NB4 (cell line): ENCODE measurements at regions not wholly inside any gene's neighbourhood (a gene's known extent, or its start where the extent isn't known, plus 50 kb on each side); places are given as distances from the start of the nearest gene placed in this dataset.
"Not testable (repeated sequence)": the region's sequence is repeated elsewhere in the genome, so short reads cannot be mapped to it uniquely, and the experiment has no call there.

Source experiments
- DNase-seq: peaks from one replicate; pipeline ENCODE4 v3.0.0; 2010; ENCODE audit warnings: low read depth
- H3K4me3 ChIP-seq: one replicate; pipeline ENCODE4 v1.5.1; 2011; ENCODE audit warnings: mild to moderate bottlenecking, low read depth, low read length, moderate library complexity
- MYC ChIP-seq: IDR thresholded peaks from 2 replicates; pipeline ENCODE4 v1.6.1; 2011; ENCODE audit warnings: low read depth, low read length
- POLR2A ChIP-seq: IDR thresholded peaks from 2 replicates; pipeline ENCODE4 v1.6.1; 2011; ENCODE audit warnings: mild to moderate bottlenecking; ENCODE audit not compliant: insufficient read length; ENCODE audit errors: extremely low read depth
- TF ChIP-seq, protein P1 (sequence below): IDR thresholded peaks from one replicate; pipeline ENCODE4 v1.5.1; 2012; ENCODE audit warnings: low read depth, low read length
- TF ChIP-seq, protein P2 (sequence below): IDR thresholded peaks from 2 replicates; pipeline ENCODE4 v1.6.1; 2011; ENCODE audit warnings: low read depth, low read length

- DNase-seq, result no peak
- H3K4me3 ChIP-seq, result no peak overlapping the region
- no peak for TF ChIP-seq MYC
- TF ChIP-seq, protein P1, sequence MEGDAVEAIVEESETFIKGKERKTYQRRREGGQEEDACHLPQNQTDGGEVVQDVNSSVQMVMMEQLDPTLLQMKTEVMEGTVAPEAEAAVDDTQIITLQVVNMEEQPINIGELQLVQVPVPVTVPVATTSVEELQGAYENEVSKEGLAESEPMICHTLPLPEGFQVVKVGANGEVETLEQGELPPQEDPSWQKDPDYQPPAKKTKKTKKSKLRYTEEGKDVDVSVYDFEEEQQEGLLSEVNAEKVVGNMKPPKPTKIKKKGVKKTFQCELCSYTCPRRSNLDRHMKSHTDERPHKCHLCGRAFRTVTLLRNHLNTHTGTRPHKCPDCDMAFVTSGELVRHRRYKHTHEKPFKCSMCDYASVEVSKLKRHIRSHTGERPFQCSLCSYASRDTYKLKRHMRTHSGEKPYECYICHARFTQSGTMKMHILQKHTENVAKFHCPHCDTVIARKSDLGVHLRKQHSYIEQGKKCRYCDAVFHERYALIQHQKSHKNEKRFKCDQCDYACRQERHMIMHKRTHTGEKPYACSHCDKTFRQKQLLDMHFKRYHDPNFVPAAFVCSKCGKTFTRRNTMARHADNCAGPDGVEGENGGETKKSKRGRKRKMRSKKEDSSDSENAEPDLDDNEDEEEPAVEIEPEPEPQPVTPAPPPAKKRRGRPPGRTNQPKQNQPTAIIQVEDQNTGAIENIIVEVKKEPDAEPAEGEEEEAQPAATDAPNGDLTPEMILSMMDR, result no peak
- TF ChIP-seq POLR2A, result no peak
- TF ChIP-seq, protein P2, sequence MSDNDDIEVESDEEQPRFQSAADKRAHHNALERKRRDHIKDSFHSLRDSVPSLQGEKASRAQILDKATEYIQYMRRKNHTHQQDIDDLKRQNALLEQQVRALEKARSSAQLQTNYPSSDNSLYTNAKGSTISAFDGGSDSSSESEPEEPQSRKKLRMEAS, result no peak
Measured at GRCh38 chr4:181825564-181825963, 417.6 kb upstream of the TENM3 start.

DNA sequence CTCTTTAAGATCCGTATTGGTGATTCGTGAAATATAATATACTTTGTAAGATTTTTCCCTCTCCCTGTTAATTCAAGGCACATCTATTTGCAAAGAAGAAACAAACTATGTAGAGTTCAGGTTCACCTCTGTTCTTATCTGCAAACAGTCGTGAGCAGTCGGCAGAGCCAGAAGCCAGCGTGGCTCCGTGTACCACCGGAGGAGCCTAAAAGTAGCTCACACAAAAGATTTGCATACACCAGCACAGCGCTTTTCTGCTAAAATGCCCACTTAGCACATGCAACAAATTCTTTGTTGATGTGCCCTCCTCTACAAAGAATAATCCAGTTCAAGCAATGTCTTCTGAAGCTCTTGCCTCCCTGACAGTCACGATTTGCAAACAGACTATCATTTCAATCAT lies 416.0 kb upstream of the TENM3 start:
- no peak overlapping the region for H3K4me3 ChIP-seq
- no peak for DNase-seq
- TF ChIP-seq MYC, result no peak
- TF ChIP-seq, protein P1, result no peak
- TF ChIP-seq, protein P2, result no peak

- H3K4me3 ChIP-seq, result no peak overlapping the region
- DNase-seq, result no peak
- no peak for TF ChIP-seq POLR2A
- TF ChIP-seq, protein P2, result no peak
- no peak for TF ChIP-seq MYC
- TF ChIP-seq, protein P1, result no peak
Measured at GRCh38 chr4:181830404-181831035, 412.7 kb upstream of the TENM3 start.

- DNase-seq, result no peak
- H3K4me3 ChIP-seq, result no peak overlapping the region
- TF ChIP-seq POLR2A (no peak), MYC (no peak)
- TF ChIP-seq, protein P1, result no peak
- TF ChIP-seq, protein P2, result no peak
Measured at GRCh38 chr4:181834071-181834470, 409.1 kb upstream of the TENM3 start.

- H3K4me3 ChIP-seq, result no peak overlapping the region
- DNase-seq, result no peak
- TF ChIP-seq MYC, result no peak
- TF ChIP-seq, protein P1, result no peak
- TF ChIP-seq POLR2A, result no peak
- TF ChIP-seq, protein P2, result no peak
Measured at GRCh38 chr4:181835348-181835747, 407.9 kb upstream of the TENM3 start.

GRCh38 chr4:181838253-181838652 lies 404.9 kb upstream of the TENM3 start:
- no peak for DNase-seq
- no peak overlapping the region for H3K4me3 ChIP-seq
- TF ChIP-seq, protein P1, result no peak
- TF ChIP-seq MYC (no peak), POLR2A (no peak)
- TF ChIP-seq, protein P2, result no peak

- not testable (repeated sequence) for DNase-seq, H3K4me3 ChIP-seq
Measured at GRCh38 chr4:181843797-181844196, 399.4 kb upstream of the TENM3 start.
